ENCODE measurements at regions not wholly inside any gene's neighbourhood (a gene's known extent, or its start where the extent isn't known, plus 50 kb on each side); places are given as distances from the start of the nearest gene placed in this dataset.

- TF ChIP-seq, protein P1, sequence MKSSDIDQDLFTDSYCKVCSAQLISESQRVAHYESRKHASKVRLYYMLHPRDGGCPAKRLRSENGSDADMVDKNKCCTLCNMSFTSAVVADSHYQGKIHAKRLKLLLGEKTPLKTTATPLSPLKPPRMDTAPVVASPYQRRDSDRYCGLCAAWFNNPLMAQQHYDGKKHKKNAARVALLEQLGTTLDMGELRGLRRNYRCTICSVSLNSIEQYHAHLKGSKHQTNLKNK (CRISPR knock-in tag; IDR thresholded peaks at IDR 0.05): no peak
- TF ChIP-seq, protein P2, sequence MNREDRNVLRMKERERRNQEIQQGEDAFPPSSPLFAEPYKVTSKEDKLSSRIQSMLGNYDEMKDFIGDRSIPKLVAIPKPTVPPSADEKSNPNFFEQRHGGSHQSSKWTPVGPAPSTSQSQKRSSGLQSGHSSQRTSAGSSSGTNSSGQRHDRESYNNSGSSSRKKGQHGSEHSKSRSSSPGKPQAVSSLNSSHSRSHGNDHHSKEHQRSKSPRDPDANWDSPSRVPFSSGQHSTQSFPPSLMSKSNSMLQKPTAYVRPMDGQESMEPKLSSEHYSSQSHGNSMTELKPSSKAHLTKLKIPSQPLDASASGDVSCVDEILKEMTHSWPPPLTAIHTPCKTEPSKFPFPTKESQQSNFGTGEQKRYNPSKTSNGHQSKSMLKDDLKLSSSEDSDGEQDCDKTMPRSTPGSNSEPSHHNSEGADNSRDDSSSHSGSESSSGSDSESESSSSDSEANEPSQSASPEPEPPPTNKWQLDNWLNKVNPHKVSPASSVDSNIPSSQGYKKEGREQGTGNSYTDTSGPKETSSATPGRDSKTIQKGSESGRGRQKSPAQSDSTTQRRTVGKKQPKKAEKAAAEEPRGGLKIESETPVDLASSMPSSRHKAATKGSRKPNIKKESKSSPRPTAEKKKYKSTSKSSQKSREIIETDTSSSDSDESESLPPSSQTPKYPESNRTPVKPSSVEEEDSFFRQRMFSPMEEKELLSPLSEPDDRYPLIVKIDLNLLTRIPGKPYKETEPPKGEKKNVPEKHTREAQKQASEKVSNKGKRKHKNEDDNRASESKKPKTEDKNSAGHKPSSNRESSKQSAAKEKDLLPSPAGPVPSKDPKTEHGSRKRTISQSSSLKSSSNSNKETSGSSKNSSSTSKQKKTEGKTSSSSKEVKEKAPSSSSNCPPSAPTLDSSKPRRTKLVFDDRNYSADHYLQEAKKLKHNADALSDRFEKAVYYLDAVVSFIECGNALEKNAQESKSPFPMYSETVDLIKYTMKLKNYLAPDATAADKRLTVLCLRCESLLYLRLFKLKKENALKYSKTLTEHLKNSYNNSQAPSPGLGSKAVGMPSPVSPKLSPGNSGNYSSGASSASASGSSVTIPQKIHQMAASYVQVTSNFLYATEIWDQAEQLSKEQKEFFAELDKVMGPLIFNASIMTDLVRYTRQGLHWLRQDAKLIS (CRISPR knock-in tag; IDR thresholded peaks at IDR 0.05; ENCODE audit: borderline replicate concordance): no peak
- TF ChIP-seq MAX (CRISPR knock-in tag; IDR thresholded peaks at IDR 0.05): peak; percentile 93
- no peak for TF ChIP-seq ZBTB43 (CRISPR knock-in tag; IDR thresholded peaks at IDR 0.05)
- no peak for TF ChIP-seq JAZF1 (CRISPR knock-in tag; IDR thresholded peaks at IDR 0.05)
- TF ChIP-seq ZNF423 (CRISPR knock-in tag; IDR thresholded peaks at IDR 0.05): peak; percentile 47; the same call in 1 of the 2 replicates
- TF ChIP-seq, protein P3, sequence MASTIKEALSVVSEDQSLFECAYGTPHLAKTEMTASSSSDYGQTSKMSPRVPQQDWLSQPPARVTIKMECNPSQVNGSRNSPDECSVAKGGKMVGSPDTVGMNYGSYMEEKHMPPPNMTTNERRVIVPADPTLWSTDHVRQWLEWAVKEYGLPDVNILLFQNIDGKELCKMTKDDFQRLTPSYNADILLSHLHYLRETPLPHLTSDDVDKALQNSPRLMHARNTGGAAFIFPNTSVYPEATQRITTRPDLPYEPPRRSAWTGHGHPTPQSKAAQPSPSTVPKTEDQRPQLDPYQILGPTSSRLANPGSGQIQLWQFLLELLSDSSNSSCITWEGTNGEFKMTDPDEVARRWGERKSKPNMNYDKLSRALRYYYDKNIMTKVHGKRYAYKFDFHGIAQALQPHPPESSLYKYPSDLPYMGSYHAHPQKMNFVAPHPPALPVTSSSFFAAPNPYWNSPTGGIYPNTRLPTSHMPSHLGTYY (CRISPR knock-in tag; IDR thresholded peaks at IDR 0.05): peak; percentile 69; the same call in 1 of the 2 replicates
- no peak for TF ChIP-seq OVOL2 (CRISPR knock-in tag; IDR thresholded peaks at IDR 0.05; ENCODE audit: borderline replicate concordance)
Measured at GRCh38 chr11:10366568-10367331, 61.9 kb downstream of the ADM start (continued).

- DNase-seq (ENCODE audit: low spot score) (no peak), ATAC-seq (no peak)
- POLR2A ChIA-PET: no interaction called here
- no peaks in the 10 kb centered on the region; the same call in 1 of the 2 replicates for H3K27me3 Mint-ChIP-seq (ENCODE audit: low read depth)
- peaks cover 3% of the 10 kb centered on the region; the same call in 1 of the 2 replicates for H3K4me1 Mint-ChIP-seq
- no peak overlapping the region for H3K27ac Mint-ChIP-seq
- H3K9me3 Mint-ChIP-seq: peaks cover 36% of the 10 kb centered on the region
- CTCF ChIA-PET: no interaction called here
- H3K36me3 Mint-ChIP-seq: peaks cover 24% of the 10 kb centered on the region
- no peak for TF ChIP-seq TP53 (CRISPR knock-in tag; IDR thresholded peaks at IDR 0.05)
- no peak overlapping the region for H3K4me3 Mint-ChIP-seq
Measured at GRCh38 chr11:10371926-10372641, 67.2 kb downstream of the ADM start.

GRCh38 chr11:10373340-10373739 lies 68.5 kb downstream of the ADM start:
- ATAC-seq (no peak), DNase-seq (ENCODE audit: low spot score) (no peak)
- Mint-ChIP-seq H3K27ac (no peak overlapping the region), H3K4me1 (peaks cover 3% of the 10 kb centered on the region; the same call in 1 of the 2 replicates), H3K9me3 (peaks cover 29% of the 10 kb centered on the region), H3K36me3 (peaks cover 19% of the 10 kb centered on the region), H3K4me3 (no peak overlapping the region), H3K27me3 (ENCODE audit: low read depth) (no peaks in the 10 kb centered on the region; the same call in 1 of the 2 replicates)
- CTCF ChIA-PET: no interaction called here
- POLR2A ChIA-PET: no interaction called here
- no peak for TF ChIP-seq JUN (CRISPR knock-in tag; IDR thresholded peaks at IDR 0.05)
- TF ChIP-seq MAX (CRISPR knock-in tag; IDR thresholded peaks at IDR 0.05): no peak
- no peak for TF ChIP-seq ZNF263 (CRISPR knock-in tag; IDR thresholded peaks at IDR 0.05; ENCODE audit: low read depth)
- TF ChIP-seq, protein P4, sequence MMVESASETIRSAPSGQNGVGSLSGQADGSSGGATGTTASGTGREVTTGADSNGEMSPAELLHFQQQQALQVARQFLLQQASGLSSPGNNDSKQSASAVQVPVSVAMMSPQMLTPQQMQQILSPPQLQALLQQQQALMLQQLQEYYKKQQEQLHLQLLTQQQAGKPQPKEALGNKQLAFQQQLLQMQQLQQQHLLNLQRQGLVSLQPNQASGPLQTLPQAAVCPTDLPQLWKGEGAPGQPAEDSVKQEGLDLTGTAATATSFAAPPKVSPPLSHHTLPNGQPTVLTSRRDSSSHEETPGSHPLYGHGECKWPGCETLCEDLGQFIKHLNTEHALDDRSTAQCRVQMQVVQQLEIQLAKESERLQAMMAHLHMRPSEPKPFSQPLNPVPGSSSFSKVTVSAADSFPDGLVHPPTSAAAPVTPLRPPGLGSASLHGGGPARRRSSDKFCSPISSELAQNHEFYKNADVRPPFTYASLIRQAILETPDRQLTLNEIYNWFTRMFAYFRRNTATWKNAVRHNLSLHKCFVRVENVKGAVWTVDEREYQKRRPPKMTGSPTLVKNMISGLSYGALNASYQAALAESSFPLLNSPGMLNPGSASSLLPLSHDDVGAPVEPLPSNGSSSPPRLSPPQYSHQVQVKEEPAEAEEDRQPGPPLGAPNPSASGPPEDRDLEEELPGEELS (CRISPR knock-in tag; IDR thresholded peaks at IDR 0.05): no peak
- TF ChIP-seq, protein P5, sequence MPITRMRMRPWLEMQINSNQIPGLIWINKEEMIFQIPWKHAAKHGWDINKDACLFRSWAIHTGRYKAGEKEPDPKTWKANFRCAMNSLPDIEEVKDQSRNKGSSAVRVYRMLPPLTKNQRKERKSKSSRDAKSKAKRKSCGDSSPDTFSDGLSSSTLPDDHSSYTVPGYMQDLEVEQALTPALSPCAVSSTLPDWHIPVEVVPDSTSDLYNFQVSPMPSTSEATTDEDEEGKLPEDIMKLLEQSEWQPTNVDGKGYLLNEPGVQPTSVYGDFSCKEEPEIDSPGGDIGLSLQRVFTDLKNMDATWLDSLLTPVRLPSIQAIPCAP (CRISPR knock-in tag; IDR thresholded peaks at IDR 0.05): no peak
- no peak for TF ChIP-seq ZNF671 (CRISPR knock-in tag; IDR thresholded peaks at IDR 0.05)
- TF ChIP-seq, protein P6, sequence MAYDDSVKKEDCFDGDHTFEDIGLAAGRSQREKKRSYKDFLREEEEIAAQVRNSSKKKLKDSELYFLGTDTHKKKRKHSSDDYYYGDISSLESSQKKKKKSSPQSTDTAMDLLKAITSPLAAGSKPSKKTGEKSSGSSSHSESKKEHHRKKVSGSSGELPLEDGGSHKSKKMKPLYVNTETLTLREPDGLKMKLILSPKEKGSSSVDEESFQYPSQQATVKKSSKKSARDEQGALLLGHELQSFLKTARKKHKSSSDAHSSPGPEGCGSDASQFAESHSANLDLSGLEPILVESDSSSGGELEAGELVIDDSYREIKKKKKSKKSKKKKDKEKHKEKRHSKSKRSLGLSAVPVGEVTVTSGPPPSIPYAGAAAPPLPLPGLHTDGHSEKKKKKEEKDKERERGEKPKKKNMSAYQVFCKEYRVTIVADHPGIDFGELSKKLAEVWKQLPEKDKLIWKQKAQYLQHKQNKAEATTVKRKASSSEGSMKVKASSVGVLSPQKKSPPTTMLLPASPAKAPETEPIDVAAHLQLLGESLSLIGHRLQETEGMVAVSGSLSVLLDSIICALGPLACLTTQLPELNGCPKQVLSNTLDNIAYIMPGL (CRISPR knock-in tag; IDR thresholded peaks at IDR 0.05): no peak
- no peak for TF ChIP-seq ZNF121 (CRISPR knock-in tag; IDR thresholded peaks at IDR 0.05)
- no peak for TF ChIP-seq GTF2I (CRISPR knock-in tag; conservative IDR thresholded peaks at IDR 0.05)
- TF ChIP-seq ZNF219 (CRISPR knock-in tag; IDR thresholded peaks at IDR 0.05; ENCODE audit: borderline replicate concordance): no peak
